Vagina (tissue), 2 donors: ENCODE measurements at regions not wholly inside any gene's neighbourhood (a gene's known extent, or its start where the extent isn't known, plus 50 kb on each side); places are given as distances from the start of the nearest gene placed in this dataset.

Experiments used
- POLR2AphosphoS5 ChIP-seq, 2 donors: sonication (generic); formaldehyde crosslinking; IDR thresholded peaks; one replicate each; pipeline ENCODE4 v1.9.0; 2017; ENCODE audit warnings: antibody characterized with exemption in 2 of 2, mild to moderate bottlenecking in 2 of 2, low read depth in 1 of 2; ENCODE audit not compliant: insufficient read depth in 1 of 2
- TF ChIP-seq, protein P1 (sequence below), 3 experiments: fragments of 450-650 bp in 2 of 3; fragments of 200-600 bp in 1 of 3; sonication (generic) in 1 of 3; IDR thresholded peaks; one replicate each; pipeline ENCODE4 v1.5.1; 2017 to 2019; ENCODE audit warnings: antibody characterized with exemption in 3 of 3, mild to moderate bottlenecking in 2 of 3, moderate library complexity in 2 of 3

DNA sequence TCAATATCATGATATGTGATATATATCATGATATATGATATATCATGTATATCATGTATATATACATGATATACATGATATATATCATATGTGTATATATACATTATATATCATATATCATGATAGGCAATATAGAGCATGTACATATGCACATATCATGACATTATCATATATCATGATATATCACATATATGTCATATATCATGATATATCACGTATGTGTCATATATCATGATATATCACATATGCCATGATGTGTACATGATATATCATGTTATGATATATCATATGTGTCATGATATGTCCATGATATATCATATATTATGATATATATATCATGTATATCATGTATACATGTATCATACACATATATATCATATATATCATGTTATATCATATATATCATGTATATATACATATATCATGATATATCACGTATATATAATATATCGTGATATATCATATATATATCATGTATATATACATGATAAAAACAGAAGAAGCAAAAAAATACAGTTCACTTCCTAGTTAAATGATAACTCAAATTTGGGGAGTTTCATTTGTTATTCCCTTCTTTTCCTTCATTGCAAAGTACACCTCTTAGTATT is 670.1 kb upstream of the EPHA5 start:
- TF ChIP-seq, protein P1, sequence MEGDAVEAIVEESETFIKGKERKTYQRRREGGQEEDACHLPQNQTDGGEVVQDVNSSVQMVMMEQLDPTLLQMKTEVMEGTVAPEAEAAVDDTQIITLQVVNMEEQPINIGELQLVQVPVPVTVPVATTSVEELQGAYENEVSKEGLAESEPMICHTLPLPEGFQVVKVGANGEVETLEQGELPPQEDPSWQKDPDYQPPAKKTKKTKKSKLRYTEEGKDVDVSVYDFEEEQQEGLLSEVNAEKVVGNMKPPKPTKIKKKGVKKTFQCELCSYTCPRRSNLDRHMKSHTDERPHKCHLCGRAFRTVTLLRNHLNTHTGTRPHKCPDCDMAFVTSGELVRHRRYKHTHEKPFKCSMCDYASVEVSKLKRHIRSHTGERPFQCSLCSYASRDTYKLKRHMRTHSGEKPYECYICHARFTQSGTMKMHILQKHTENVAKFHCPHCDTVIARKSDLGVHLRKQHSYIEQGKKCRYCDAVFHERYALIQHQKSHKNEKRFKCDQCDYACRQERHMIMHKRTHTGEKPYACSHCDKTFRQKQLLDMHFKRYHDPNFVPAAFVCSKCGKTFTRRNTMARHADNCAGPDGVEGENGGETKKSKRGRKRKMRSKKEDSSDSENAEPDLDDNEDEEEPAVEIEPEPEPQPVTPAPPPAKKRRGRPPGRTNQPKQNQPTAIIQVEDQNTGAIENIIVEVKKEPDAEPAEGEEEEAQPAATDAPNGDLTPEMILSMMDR (IDR thresholded peaks at IDR 0.05) = no peak
- TF ChIP-seq POLR2AphosphoS5 (IDR thresholded peaks at IDR 0.05; ENCODE audit: insufficient read depth in 1 of 2, low read depth in 1 of 2) = no peak
